ENCODE measurements at regions not wholly inside any gene's neighbourhood (a gene's known extent, or its start where the extent isn't known, plus 50 kb on each side); places are given as distances from the start of the nearest gene placed in this dataset.

GRCh38 chr6:15715851-15716250, 53.0 kb upstream of the DTNBP1 start:
- H3K4me1 Mint-ChIP-seq (ENCODE audit: low read depth) = peaks cover 11% of the 10 kb centered on the region
- H3K9me3 Mint-ChIP-seq = peaks cover 16% of the 10 kb centered on the region
- no peak for DNase-seq (ENCODE audit: low spot score)
- H3K27ac Mint-ChIP-seq = no peak overlapping the region
- H3K36me3 Mint-ChIP-seq (ENCODE audit: low read depth) = no peaks in the 10 kb centered on the region
- intact Hi-C loops (cut with micrococcal nuclease) = loop anchor here (1.0 to 5.0 kb wide), 3 partner anchors 19 to 196 kb away; no protein-coding TSS in a partner anchor
- H3K27me3 Mint-ChIP-seq (ENCODE audit: insufficient read depth) = no peaks in the 10 kb centered on the region
- H3K4me3 Mint-ChIP-seq = no peak overlapping the region

GRCh38 chr6:15715060-15715459, 52.2 kb upstream of the DTNBP1 start:
- no peak for DNase-seq (ENCODE audit: low spot score)
- H3K27ac Mint-ChIP-seq = peak overlapping the region; percentile 45
- H3K4me1 Mint-ChIP-seq (ENCODE audit: low read depth) = peaks cover 11% of the 10 kb centered on the region
- no peaks in the 10 kb centered on the region for H3K36me3 Mint-ChIP-seq (ENCODE audit: low read depth)
- intact Hi-C loops (cut with micrococcal nuclease) = loop anchor here (1.0 to 5.0 kb wide), 3 partner anchors 20 to 197 kb away; no protein-coding TSS in a partner anchor
- H3K27me3 Mint-ChIP-seq (ENCODE audit: insufficient read depth) = no peaks in the 10 kb centered on the region
- H3K4me3 Mint-ChIP-seq = no peak overlapping the region
- H3K9me3 Mint-ChIP-seq = peaks cover 12% of the 10 kb centered on the region

GRCh38 chr6:15714658-15715057, 51.8 kb upstream of the DTNBP1 start:
- DNase-seq (ENCODE audit: low spot score) = no peak
- Mint-ChIP-seq H3K36me3 (ENCODE audit: low read depth) (no peaks in the 10 kb centered on the region), H3K9me3 (peaks cover 8% of the 10 kb centered on the region), H3K4me3 (no peak overlapping the region), H3K4me1 (ENCODE audit: low read depth) (peaks cover 11% of the 10 kb centered on the region), H3K27me3 (ENCODE audit: insufficient read depth) (peaks cover under 1% of the 10 kb centered on the region), H3K27ac (peak overlapping the region; percentile 45)
- intact Hi-C loops (cut with micrococcal nuclease) = loop anchor here (1.0 to 5.0 kb wide), 3 partner anchors 20 to 198 kb away; no protein-coding TSS in a partner anchor

- Mint-ChIP-seq H3K27ac (no peak overlapping the region), H3K4me3 (no peak overlapping the region), H3K9me3 (peaks cover 4% of the 10 kb centered on the region), H3K36me3 (ENCODE audit: low read depth) (no peaks in the 10 kb centered on the region), H3K27me3 (ENCODE audit: insufficient read depth) (peaks cover 5% of the 10 kb centered on the region), H3K4me1 (ENCODE audit: low read depth) (peaks cover 11% of the 10 kb centered on the region)
- no peak for DNase-seq (ENCODE audit: low spot score)
- intact Hi-C loops (cut with micrococcal nuclease) = no loop called here
Observed at GRCh38 chr6:15713325-15713724, 50.5 kb upstream of the DTNBP1 start.

- H3K4me3 Mint-ChIP-seq = no peak overlapping the region
- intact Hi-C loops (cut with micrococcal nuclease) = no loop called here
- DNase-seq (ENCODE audit: low spot score) = no peak
- H3K27ac Mint-ChIP-seq = no peak overlapping the region
- H3K9me3 Mint-ChIP-seq = peaks cover 4% of the 10 kb centered on the region
- H3K4me1 Mint-ChIP-seq (ENCODE audit: low read depth) = peaks cover 11% of the 10 kb centered on the region
- peaks cover 5% of the 10 kb centered on the region for H3K27me3 Mint-ChIP-seq (ENCODE audit: insufficient read depth)
- no peaks in the 10 kb centered on the region for H3K36me3 Mint-ChIP-seq (ENCODE audit: low read depth)
Observed at GRCh38 chr6:15712797-15713196, 50.0 kb upstream of the DTNBP1 start.

Data from activated T-helper 1 cell treated with anti-CD3 and anti-CD28 coated beads, Interleukin-12 subunit alpha, Interleukin-12 subunit beta, Interleukin-2, Interleukin-4 antibody, amounts not matched to agents 30 ng/mL and 10 ng/mL and 1 ng/mL, durations not matched to agents 14 hours and 24 hours and 36 hours (primary cell).